ENCODE measurements at regions not wholly inside any gene's neighbourhood (a gene's known extent, or its start where the extent isn't known, plus 50 kb on each side); places are given as distances from the start of the nearest gene placed in this dataset.

GRCh38 chr4:179977378-179977777 is 2265.8 kb upstream of the TENM3 start:
- no peak for DNase-seq

- DNase-seq, result no peak
Measured at GRCh38 chr4:179981161-179981560, 2262.0 kb upstream of the TENM3 start.

DNA sequence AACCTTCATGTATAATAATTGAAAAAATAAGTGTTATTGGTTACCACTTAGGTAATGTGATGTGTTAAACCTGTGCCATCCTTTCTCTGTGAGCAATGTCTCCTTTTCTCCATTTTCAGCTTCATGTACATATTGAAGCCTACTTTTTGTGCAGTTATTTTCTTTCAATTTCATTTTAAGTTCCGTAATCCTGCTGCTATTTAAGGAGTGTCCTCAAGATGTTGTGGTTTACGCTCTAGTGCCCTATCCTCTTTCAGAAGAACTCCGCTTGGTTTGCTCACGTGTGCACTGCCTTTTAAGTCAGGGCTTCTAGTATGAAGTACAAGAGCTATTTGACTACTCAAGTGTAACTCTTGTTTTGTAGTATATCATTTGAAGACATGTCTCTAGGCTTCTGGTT is 2253.2 kb upstream of the TENM3 start:
- DNase-seq, result no peak

DNA sequence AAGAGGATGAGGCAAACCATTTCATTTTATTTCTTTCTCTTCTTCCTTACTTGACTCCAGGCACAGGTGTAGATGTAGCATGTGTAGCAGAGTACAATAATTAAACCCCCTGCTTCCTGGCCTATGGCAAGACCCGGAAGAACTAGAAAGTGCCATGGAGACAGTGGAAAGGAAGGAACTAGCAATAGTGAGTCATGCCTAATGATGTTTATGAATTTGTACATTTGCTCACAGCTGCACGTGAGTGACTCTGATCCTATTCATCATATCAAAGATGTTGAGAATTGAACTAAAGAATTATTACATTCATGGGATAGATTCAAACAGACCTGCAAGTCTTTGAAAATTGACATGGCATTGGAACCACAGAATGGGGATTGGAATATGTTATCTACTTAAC is 2233.9 kb upstream of the TENM3 start:
- no peak for DNase-seq

- no peak for DNase-seq
Measured at GRCh38 chr4:180028682-180029081, 2214.5 kb upstream of the TENM3 start.

DNA sequence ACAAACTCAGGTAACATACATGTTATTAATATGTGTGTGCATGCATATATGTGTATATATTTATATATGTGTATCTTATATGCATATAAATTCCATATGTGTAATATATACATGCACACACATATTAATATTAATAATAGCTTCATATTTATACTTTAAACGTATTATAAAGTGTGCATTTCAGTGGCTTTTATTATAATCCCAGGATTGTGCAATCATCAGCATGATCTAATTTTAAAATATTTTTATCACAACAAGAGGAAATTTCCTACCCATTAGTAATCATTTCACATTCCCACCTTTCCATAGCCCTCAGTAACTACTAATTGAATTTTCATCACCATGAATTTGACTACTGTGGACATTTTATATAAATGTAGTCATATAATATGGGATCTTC is 2211.9 kb upstream of the TENM3 start:
- no peak for DNase-seq

GRCh38 chr4:180041576-180041975 is 2201.6 kb upstream of the TENM3 start:
- DNase-seq, result no peak

GRCh38 chr4:180052629-180053028 is 2190.6 kb upstream of the TENM3 start:
- DNase-seq, result no peak

- no peak for DNase-seq
Measured at GRCh38 chr4:180054291-180054690, 2188.9 kb upstream of the TENM3 start.

DNA sequence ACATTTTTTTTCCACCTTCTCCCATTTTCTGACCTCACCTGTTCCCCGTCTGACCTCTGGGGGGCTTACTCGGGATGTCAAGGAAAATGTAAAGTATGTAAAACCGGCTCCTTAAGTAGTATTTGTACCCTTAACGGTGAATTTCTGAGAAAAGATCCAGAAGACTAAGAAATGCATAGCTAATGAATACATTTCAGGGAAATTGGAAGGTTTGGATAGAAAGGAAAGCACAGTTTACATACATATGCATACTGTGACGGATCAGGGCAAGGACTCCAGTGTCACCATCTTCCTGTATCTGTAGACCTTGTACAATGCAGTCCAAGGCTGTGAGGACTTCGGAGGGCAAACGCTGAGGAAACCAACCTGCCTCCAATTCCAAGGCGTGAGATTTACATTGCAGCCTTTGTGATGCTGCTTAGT is 2185.9 kb upstream of the TENM3 start:
- peak; percentile 27 for DNase-seq

DNA sequence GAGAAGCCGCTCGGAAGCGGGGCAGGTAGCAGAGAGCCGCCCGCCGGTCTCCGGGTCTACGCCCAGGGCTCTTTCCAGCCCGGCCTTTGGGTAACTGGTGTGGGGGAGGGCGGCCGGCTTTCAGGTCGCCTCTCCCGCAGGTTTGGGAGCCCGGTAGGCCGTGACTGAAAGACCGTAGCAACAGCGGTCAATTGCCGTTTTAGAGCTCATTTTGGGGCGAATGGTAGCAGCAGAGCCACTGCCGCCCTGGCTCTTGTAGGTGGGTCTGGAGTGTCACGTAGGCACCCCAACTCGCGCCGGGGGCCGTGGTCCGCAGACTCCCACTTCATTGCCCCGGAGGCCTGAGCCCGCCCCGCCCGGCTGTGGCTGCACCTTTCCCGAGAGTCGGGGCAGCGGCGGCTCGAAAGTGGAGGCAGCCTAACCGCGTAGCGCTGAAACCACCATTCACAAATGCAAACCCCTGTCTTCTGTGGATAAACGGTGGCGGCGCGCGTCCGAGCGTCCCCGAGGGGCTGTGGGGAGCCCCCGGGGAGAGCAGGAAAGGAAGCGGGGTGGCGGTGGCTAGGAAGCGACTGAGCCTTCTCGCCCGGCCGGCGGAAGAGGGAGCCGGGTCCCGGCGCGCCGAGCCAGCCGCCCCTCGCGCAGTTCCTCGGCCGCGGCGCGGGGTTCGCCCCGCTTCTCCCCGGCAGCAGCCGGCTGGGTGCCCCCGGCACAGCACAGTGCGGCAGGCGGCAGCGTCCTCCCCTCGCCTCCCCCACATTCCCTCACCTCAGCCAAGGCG is 2185.1 kb upstream of the TENM3 start:
- no peak for DNase-seq

GRCh38 chr4:180058691-180059215 is 2184.4 kb upstream of the TENM3 start:
- peak; percentile 38 for DNase-seq

DNA sequence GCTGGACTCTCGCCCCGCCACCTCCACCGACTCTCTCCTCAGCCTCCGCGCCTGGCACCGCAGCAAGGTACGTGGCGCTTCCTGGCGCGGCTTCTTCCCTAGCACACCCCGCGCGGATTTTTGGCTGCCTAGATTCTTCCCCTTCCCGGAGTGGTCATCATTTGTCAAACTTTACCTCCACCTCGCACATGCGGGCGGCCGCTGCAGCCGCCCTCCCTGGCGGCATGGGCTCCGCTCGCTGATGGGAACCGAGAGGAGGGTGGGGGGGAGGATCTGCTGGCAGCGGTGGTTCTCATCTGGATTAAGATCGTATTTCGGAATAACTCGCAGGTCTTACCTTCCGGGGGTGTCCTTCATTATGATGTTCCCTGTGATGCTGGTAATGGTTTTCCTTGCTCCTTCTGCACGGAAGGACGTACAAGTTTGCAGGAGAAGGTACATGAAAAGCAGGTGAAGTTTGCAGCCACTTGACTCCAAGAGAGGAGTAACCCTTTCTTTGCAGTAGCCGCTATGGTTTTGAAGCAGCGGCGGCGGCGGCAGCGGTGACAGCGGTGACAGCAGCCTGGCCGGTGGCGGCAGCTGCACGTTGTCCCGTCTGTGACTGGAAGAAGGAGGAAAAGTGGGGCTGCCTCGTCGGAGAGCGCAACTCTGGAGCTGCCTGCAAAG is 2183.9 kb upstream of the TENM3 start:
- no peak for DNase-seq

DNA sequence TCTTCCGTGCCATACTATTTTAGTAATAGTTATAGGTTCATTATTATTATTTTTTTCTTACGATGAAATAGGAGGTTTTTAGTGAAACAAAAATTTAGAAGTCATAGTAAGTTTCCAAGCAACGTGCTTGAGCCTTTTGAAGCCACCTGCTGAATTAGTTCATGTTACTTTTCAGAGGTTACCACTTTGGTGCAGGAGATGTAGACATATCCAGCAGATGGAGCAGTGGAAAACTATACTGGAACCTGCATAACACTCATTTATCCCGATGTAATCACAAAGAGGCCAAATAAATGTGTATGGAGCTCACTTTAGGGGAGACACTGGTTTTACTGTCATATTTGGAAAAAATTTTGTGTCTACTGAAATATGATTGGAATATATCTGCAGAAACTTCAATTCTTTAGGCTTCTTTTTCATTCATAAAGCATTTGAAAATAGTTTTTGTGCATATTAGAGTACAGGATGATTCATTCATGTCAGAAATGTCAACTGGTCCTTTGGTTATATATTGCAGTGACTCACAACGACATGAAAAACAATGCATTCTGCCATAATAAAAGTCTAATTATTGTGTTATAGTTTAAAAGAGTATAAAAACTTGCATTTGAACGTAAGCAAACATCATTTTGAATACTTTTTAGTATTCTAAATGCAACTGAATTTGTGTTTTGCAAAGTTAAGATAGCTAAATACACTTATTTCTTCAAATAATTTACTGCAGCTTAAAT is 2182.9 kb upstream of the TENM3 start:
- no peak for DNase-seq

DNA sequence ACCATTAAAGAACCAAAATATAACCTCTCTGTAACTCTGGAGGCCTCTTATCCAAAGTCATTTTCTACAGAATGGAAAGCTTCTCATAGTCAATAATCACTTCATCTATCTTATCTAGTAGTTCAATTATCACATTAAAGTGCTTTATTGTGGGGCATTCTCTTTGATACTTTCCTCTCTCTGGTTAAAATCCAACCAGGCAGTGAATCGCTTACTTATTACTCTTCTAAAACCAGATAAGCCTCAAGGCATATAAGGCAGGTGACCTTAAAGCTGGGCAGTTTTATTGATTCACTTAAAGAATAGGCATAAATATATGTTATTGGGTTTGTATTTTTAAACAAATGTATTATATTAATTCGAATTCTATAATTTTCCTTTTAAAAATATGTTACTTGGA is 2162.1 kb upstream of the TENM3 start:
- no peak for DNase-seq

- peak; percentile 21 for DNase-seq
Measured at GRCh38 chr4:180084561-180084960, 2158.6 kb upstream of the TENM3 start.

DNA sequence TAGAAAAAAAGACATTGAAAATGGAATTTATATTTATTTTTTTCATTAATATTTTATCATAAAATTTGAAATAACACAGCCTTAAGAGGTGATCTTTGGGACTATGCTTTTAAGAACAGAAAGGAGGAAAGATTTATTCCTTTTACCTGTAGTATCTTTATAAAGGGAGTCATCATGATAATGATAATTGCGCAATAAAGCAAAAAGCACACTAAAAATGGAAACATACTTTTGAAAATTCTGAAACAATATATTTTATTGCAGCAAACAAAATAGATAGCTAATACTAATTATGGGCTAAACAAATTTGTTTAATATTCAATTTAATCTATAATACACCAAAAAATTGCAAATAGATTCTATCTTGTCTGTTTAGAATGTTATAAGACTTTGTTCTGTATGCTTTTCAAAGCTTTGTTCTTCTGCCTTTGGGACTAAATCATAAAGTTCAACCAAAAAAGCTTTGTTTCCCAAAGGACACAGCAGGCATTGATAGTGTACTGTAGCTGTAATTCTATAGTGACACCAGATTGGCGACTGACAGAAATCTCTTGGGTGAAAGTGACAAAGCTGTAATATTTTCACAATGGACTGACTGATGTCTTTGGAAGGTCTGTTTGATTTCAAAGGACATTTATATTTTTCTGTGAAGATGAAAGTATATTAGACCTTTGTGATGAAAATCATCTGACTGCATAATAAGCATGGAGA is 2156.6 kb upstream of the TENM3 start:
- DNase-seq, result no peak

GRCh38 chr4:180098586-180098985 is 2144.6 kb upstream of the TENM3 start:
- DNase-seq, result no peak

- no peak for DNase-seq
Measured at GRCh38 chr4:180099957-180100356, 2143.2 kb upstream of the TENM3 start.

GRCh38 chr4:180100433-180101344 is 2142.5 kb upstream of the TENM3 start:
- DNase-seq, result no peak

- no peak for DNase-seq
Measured at GRCh38 chr4:180101348-180102083, 2141.7 kb upstream of the TENM3 start.
